MCF 10A (cell line): ENCODE measurements at regions not wholly inside any gene's neighbourhood (a gene's known extent, or its start where the extent isn't known, plus 50 kb on each side); places are given as distances from the start of the nearest gene placed in this dataset.
"Not testable (repeated sequence)": the region's sequence is repeated elsewhere in the genome, so short reads cannot be mapped to it uniquely, and the experiment has no call there.

Source experiments
- BruUV-seq: library from RNA; stranded (reverse); fragments of 400-500 nt; replicated peaks from 2 replicates; lab custom pipeline; 2021; lab: Mats Ljungman, UMichigan
- CTCF ChIA-PET: fragments of 300-600 bp; sonication (Branson Sonifier 250); formaldehyde crosslinking; extraction: SDS; loops from one replicate; lab custom pipeline; 2021; ENCODE audit warnings: antibody characterized with exemption, inconsistent platforms; lab: Yijun Ruan, JAX
- POLR2A ChIA-PET: fragments of 300-600, 350-650 bp; sonication (Branson Sonifier 250); formaldehyde crosslinking; extraction: SDS; loops from one replicate; lab custom pipeline; 2020; ENCODE audit warnings: antibody characterized with exemption, inconsistent platforms; lab: Yijun Ruan, JAX
- DNase-seq: peaks from one replicate; pipeline ENCODE4 v3.0.0-alpha.2; 2018; ENCODE audit not compliant: unreplicated experiment
- H3K27ac Mint-ChIP-seq: one replicate; pipeline ENCODE4 v1.8.0; 2022; ENCODE audit warnings: mild to moderate bottlenecking, low read depth, mixed read lengths; ENCODE audit not compliant: unreplicated experiment
- H3K27me3 Mint-ChIP-seq: one replicate; pipeline ENCODE4 v1.8.0; 2022; ENCODE audit warnings: mixed read lengths; ENCODE audit not compliant: insufficient read depth, unreplicated experiment
- H3K36me3 Mint-ChIP-seq: one replicate; pipeline ENCODE4 v1.8.0; 2022; ENCODE audit warnings: mild to moderate bottlenecking, moderate library complexity, mixed read lengths; ENCODE audit not compliant: insufficient read depth, unreplicated experiment
- H3K4me1 Mint-ChIP-seq: one replicate; pipeline ENCODE4 v1.8.0; 2022; ENCODE audit warnings: mixed read lengths; ENCODE audit not compliant: insufficient read depth, unreplicated experiment
- H3K4me3 Mint-ChIP-seq: one replicate; pipeline ENCODE4 v1.8.0; 2022; ENCODE audit warnings: mild to moderate bottlenecking, moderate library complexity, mixed read lengths; ENCODE audit not compliant: unreplicated experiment
- H3K9me3 Mint-ChIP-seq: one replicate; pipeline ENCODE4 v1.8.0; 2022; ENCODE audit warnings: mixed read lengths; ENCODE audit not compliant: unreplicated experiment
- CTCF ChIP-seq: fragments of 200-600 bp; IDR thresholded peaks from one replicate; pipeline ENCODE4 v1.8.0; 2022; ENCODE audit warnings: antibody characterized with exemption, mild to moderate bottlenecking; ENCODE audit not compliant: unreplicated experiment
- intact Hi-C: fragments of 100-400 bp; cut with micrococcal nuclease; formaldehyde crosslinking; loops from 2 replicates; pipeline ENCODE4 v1.14.1; 2022

GRCh38 chr9:78146241-78146640, 89.6 kb upstream of the CEP78 start:
- BruUV-seq, result no TSS peak
- H3K4me3 Mint-ChIP-seq, result no peak overlapping the region
- DNase-seq, result no peak
- H3K4me1 Mint-ChIP-seq, result no peaks in the 10 kb centered on the region
- no peaks in the 10 kb centered on the region for H3K27me3 Mint-ChIP-seq
- ChIA-PET POLR2A (no interaction called here), CTCF (interaction anchor here (1.5 kb wide), 1 partner anchor 76 kb away, joined by 5 read pairs; no protein-coding TSS in a partner anchor)
- no peaks in the 10 kb centered on the region for H3K36me3 Mint-ChIP-seq
- peaks cover 8% of the 10 kb centered on the region for H3K9me3 Mint-ChIP-seq
- H3K27ac Mint-ChIP-seq, result no peak overlapping the region
- intact Hi-C loops, result no loop called here
- TF ChIP-seq CTCF, result no peak

GRCh38 chr9:78144663-78145377, 91.1 kb upstream of the CEP78 start:
- intact Hi-C loops, result no loop called here
- CTCF ChIA-PET, result no interaction called here
- POLR2A ChIA-PET, result interaction anchor here (0.6 to 1.2 kb wide), 2 partner anchors 13 to 355 kb away, joined by 3 to 4 read pairs; no protein-coding TSS in a partner anchor
- no peaks in the 10 kb centered on the region for H3K4me1 Mint-ChIP-seq
- no TSS peak for BruUV-seq
- H3K36me3 Mint-ChIP-seq, result no peaks in the 10 kb centered on the region
- no peak for DNase-seq
- H3K4me3 Mint-ChIP-seq, result no peak overlapping the region
- H3K27me3 Mint-ChIP-seq, result no peaks in the 10 kb centered on the region
- no peak for TF ChIP-seq CTCF
- H3K9me3 Mint-ChIP-seq, result peaks cover 8% of the 10 kb centered on the region
- H3K27ac Mint-ChIP-seq, result no peak overlapping the region

- no TSS peak for BruUV-seq
- TF ChIP-seq CTCF, result no peak
- Mint-ChIP-seq H3K36me3 (no peaks in the 10 kb centered on the region), H3K27ac (no peak overlapping the region), H3K27me3 (no peaks in the 10 kb centered on the region), H3K9me3 (peaks cover 15% of the 10 kb centered on the region), H3K4me3 (no peak overlapping the region), H3K4me1 (no peaks in the 10 kb centered on the region)
- ChIA-PET CTCF (no interaction called here), POLR2A (no interaction called here)
- no peak for DNase-seq
- intact Hi-C loops, result no loop called here
These were observed 91.9 kb upstream of the CEP78 start for GRCh38 chr9:78144008-78144381.

- intact Hi-C loops, result no loop called here
- Mint-ChIP-seq H3K27me3 (no peaks in the 10 kb centered on the region), H3K36me3 (no peaks in the 10 kb centered on the region), H3K4me3 (no peak overlapping the region), H3K27ac (no peak overlapping the region), H3K9me3 (peaks cover 15% of the 10 kb centered on the region), H3K4me1 (no peaks in the 10 kb centered on the region)
- ChIA-PET CTCF (interaction anchor here (0.7 kb wide), 1 partner anchor 302 kb away, joined by 3 read pairs; no protein-coding TSS in a partner anchor), POLR2A (interaction anchor here (0.6 kb wide), 1 partner anchor 657 kb away, joined by 3 read pairs; no protein-coding TSS in a partner anchor)
- no TSS peak for BruUV-seq
- no peak for DNase-seq
- no peak for TF ChIP-seq CTCF
These were observed 92.4 kb upstream of the CEP78 start for GRCh38 chr9:78143281-78144007.

- H3K27me3 Mint-ChIP-seq, H3K4me1 Mint-ChIP-seq, POLR2A ChIA-PET, DNase-seq, CTCF ChIA-PET, H3K4me3 Mint-ChIP-seq, intact Hi-C loops, BruUV-seq, H3K27ac Mint-ChIP-seq, H3K36me3 Mint-ChIP-seq: not testable (repeated sequence)
- peaks cover 15% of the 10 kb centered on the region for H3K9me3 Mint-ChIP-seq
These were observed 93.6 kb upstream of the CEP78 start for GRCh38 chr9:78142264-78142663.
